ENCODE measurements at regions not wholly inside any gene's neighbourhood (a gene's known extent, or its start where the extent isn't known, plus 50 kb on each side); places are given as distances from the start of the nearest gene placed in this dataset.

DNA sequence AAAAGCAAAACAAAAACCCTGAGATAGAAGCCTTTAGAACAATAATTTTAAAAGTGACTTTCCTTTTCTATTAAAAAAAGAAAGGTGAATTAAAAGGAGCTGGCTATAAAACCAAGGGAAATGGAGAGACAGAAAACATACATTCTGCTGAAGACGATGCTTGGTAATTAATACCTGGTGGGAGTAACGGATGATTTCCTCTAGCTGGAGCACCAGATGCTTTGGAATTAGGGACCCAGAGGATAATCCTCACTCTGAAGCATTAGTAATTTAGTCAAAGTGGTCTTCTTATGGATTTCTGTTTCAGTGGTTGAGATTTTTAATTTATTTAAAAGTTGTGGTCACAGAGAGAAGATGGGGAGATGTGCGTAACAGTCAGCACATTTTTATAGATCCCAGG is 982.5 kb downstream of the TLE4 start (continued):
- no peak for TF ChIP-seq ZNF776 (CRISPR knock-in tag; IDR thresholded peaks at IDR 0.05)
- TF ChIP-seq ZBTB42 (CRISPR knock-in tag; IDR thresholded peaks at IDR 0.05), result no peak

DNA sequence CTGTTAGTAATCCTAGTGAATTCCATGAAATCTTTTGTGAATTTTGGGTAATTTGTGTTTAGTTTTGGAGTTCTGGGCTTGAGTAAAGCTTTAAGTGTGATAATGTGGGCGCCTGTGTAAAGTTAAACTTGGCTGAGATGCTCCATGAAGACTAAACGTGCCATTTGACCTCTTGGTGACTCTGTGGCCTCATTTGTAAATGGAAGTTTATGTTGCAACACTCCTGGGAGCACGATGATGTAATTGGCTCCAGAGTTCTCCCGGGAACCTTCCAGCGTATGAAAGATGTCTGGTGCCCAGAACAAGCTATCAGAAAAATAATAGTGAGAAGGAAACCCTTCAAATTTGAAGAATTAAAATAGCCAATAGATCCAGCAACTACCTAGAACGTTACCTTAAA is 981.2 kb downstream of the TLE4 start:
- no TSS peak for BruUV-seq (replicated peaks)
- in situ Hi-C loops (cut with HindIII; ENCODE audit: extremely low pct_ligation_motif_present, low pct_unique_long_range_greater_than_20kb), result no loop called here
- no peak overlapping the region for H3K27ac ChIP-seq (ENCODE audit: extremely low read length, insufficient read depth, low read length)
- peaks cover 50% of the 10 kb centered on the region for H3K9me3 ChIP-seq (ENCODE audit: low read length)
- H3K4me3 ChIP-seq (replicated peaks in 1 of 3; ENCODE audit: insufficient read depth in 1 of 3, low read depth in 2 of 3, low read length in 3 of 3), result no peak overlapping the region
- H3K27me3 ChIP-seq (ENCODE audit: control insufficient read depth in 1 of 2, insufficient read depth in 2 of 2, low read length in 2 of 2), result no peaks in the 10 kb centered on the region
- no peaks in the 10 kb centered on the region for H4K20me1 ChIP-seq (ENCODE audit: insufficient read depth, low read length)
- DNase-seq (ENCODE audit: low spot score), result no peak
- WGBS (ENCODE audit: low lambda C conversion rate), result 4% methylated on average over 6 of the region's 6 CpGs
- intact Hi-C loops (cut with micrococcal nuclease; ENCODE audit: unreplicated experiment), result no loop called here
- POLR2A ChIA-PET, result no interaction called here
- CTCF ChIA-PET (ENCODE audit: low intra/inter-chr PET ratio, low total read pairs), result no interaction called here
- no peak overlapping the region for H2AFZ ChIP-seq (ENCODE audit: low read length)
- no peaks in the 10 kb centered on the region for H3K79me2 ChIP-seq (ENCODE audit: insufficient read depth, low read length)
- H3K4me1 ChIP-seq (ENCODE audit: insufficient read depth, low read length), result no peaks in the 10 kb centered on the region
- H3K4me2 ChIP-seq (ENCODE audit: low read depth, low read length), result no peak overlapping the region
- FAIRE-seq, result no peak
- H3K9ac ChIP-seq (ENCODE audit: insufficient read depth, low read depth, low read length), result no peak overlapping the region
- no peak for ATAC-seq
- H3K36me3 ChIP-seq (replicated peaks in 1 of 2; ENCODE audit: control insufficient read depth in 1 of 2, insufficient read depth in 2 of 2, low read length in 2 of 2), result no peaks in the 10 kb centered on the region
- TF ChIP-seq, protein P1, sequence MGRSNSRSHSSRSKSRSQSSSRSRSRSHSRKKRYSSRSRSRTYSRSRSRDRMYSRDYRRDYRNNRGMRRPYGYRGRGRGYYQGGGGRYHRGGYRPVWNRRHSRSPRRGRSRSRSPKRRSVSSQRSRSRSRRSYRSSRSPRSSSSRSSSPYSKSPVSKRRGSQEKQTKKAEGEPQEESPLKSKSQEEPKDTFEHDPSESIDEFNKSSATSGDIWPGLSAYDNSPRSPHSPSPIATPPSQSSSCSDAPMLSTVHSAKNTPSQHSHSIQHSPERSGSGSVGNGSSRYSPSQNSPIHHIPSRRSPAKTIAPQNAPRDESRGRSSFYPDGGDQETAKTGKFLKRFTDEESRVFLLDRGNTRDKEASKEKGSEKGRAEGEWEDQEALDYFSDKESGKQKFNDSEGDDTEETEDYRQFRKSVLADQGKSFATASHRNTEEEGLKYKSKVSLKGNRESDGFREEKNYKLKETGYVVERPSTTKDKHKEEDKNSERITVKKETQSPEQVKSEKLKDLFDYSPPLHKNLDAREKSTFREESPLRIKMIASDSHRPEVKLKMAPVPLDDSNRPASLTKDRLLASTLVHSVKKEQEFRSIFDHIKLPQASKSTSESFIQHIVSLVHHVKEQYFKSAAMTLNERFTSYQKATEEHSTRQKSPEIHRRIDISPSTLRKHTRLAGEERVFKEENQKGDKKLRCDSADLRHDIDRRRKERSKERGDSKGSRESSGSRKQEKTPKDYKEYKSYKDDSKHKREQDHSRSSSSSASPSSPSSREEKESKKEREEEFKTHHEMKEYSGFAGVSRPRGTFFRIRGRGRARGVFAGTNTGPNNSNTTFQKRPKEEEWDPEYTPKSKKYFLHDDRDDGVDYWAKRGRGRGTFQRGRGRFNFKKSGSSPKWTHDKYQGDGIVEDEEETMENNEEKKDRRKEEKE (IDR thresholded peaks at IDR 0.05), result no peak
- peak; percentile 82 for TF ChIP-seq CEBPB (IDR thresholded peaks at IDR 0.05; ENCODE audit: borderline replicate concordance, low read depth, low read length)
- no peak for TF ChIP-seq HNRNPLL (IDR thresholded peaks at IDR 0.05; ENCODE audit: low read depth, low read length, poor library complexity, severe bottlenecking)
- peak; percentile 83 for TF ChIP-seq BHLHE40 (IDR thresholded peaks at IDR 0.05; ENCODE audit: low read length)
- no peak for TF ChIP-seq TEAD3 (CRISPR knock-in tag; optimal IDR thresholded peaks at IDR 0.05; ENCODE audit: borderline replicate concordance)
- TF ChIP-seq NFE2 (CRISPR knock-in tag; IDR thresholded peaks at IDR 0.05), result no peak
- TF ChIP-seq TAF1 (CRISPR knock-in tag; IDR thresholded peaks at IDR 0.05), result no peak
- no peak for TF ChIP-seq SNAPC2 (CRISPR knock-in tag; IDR thresholded peaks at IDR 0.05)
- no peak for TF ChIP-seq ZNF468 (CRISPR knock-in tag; IDR thresholded peaks at IDR 0.05)
- no peak for TF ChIP-seq SIX4 (CRISPR knock-in tag; IDR thresholded peaks at IDR 0.05)
- no peak for TF ChIP-seq NFRKB (IDR thresholded peaks at IDR 0.05)
- TF ChIP-seq NR2F1 (CRISPR knock-in tag; IDR thresholded peaks at IDR 0.05), result peak in 1 of 2 experiments; percentile 42; a peak in 2 of 4 replicates
- no peak for TF ChIP-seq SOX5 (CRISPR knock-in tag; IDR thresholded peaks at IDR 0.05; ENCODE audit: borderline replicate concordance)
- no peak for TF ChIP-seq SOX6 (IDR thresholded peaks at IDR 0.05)
- TF ChIP-seq SOX6 (CRISPR knock-in tag; IDR thresholded peaks at IDR 0.05), result no peak
- TF ChIP-seq ZKSCAN5 (CRISPR knock-in tag; IDR thresholded peaks at IDR 0.05), result no peak
- TF ChIP-seq, protein P2, sequence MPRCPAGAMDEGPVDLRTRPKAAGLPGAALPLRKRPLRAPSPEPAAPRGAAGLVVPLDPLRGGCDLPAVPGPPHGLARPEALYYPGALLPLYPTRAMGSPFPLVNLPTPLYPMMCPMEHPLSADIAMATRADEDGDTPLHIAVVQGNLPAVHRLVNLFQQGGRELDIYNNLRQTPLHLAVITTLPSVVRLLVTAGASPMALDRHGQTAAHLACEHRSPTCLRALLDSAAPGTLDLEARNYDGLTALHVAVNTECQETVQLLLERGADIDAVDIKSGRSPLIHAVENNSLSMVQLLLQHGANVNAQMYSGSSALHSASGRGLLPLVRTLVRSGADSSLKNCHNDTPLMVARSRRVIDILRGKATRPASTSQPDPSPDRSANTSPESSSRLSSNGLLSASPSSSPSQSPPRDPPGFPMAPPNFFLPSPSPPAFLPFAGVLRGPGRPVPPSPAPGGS (CRISPR knock-in tag; IDR thresholded peaks at IDR 0.05), result no peak
- TF ChIP-seq, protein P3, sequence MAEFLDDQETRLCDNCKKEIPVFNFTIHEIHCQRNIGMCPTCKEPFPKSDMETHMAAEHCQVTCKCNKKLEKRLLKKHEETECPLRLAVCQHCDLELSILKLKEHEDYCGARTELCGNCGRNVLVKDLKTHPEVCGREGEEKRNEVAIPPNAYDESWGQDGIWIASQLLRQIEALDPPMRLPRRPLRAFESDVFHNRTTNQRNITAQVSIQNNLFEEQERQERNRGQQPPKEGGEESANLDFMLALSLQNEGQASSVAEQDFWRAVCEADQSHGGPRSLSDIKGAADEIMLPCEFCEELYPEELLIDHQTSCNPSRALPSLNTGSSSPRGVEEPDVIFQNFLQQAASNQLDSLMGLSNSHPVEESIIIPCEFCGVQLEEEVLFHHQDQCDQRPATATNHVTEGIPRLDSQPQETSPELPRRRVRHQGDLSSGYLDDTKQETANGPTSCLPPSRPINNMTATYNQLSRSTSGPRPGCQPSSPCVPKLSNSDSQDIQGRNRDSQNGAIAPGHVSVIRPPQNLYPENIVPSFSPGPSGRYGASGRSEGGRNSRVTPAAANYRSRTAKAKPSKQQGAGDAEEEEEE (CRISPR knock-in tag; IDR thresholded peaks at IDR 0.05; ENCODE audit: borderline replicate concordance), result no peak
- no peak for TF ChIP-seq AGO1 (IDR thresholded peaks at IDR 0.05; ENCODE audit: low read depth, low read length, poor library complexity, severe bottlenecking)
